MM.1S (cell line): ENCODE measurements at regions not wholly inside any gene's neighbourhood (a gene's known extent, or its start where the extent isn't known, plus 50 kb on each side); places are given as distances from the start of the nearest gene placed in this dataset.

Experiments
- EZH2 ChIP-seq: fragments of 300-600 bp; sonication (generic); optimal IDR thresholded peaks from 2 replicates; pipeline ENCODE3; 2017; ENCODE audit warnings: low read depth, mild to moderate bottlenecking, antibody characterized with exemption, low read length, mixed read lengths
- EZH2phosphoT487 ChIP-seq: fragments of 300-600 bp; sonication (generic); IDR thresholded peaks from 2 replicates; pipeline ENCODE4 v1.6.1; 2018; ENCODE audit warnings: antibody characterized with exemption, low read length

DNA sequence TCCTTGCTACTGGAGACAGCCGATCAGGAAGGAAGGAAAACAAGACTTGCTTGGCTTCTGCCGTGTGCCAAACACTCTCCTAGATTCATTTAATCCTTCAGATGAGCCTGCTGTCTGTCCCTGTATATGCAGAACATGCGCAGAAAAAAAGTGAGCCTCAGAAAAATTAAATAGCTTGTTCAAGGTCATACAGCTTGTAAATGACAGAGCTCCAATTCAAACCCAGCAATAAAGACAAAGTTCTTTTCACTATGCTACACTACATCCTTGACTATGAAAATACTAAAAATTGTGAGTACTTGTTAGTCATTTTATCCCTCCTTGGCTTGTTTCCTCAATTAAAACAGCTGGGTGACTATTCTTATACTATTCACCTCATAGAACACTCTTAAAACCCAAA is 121.4 kb downstream of the KCNRG start:
- no peak for TF ChIP-seq EZH2
- no peak for TF ChIP-seq EZH2phosphoT487
